SK-N-SH (cell line): ENCODE measurements at regions not wholly inside any gene's neighbourhood (a gene's known extent, or its start where the extent isn't known, plus 50 kb on each side); places are given as distances from the start of the nearest gene placed in this dataset.

ENCODE experiments used
- CTCF ChIA-PET: fragments of 300-600, 350-600 bp; formaldehyde crosslinking; extraction: SDS; loops from one replicate; lab custom pipeline; 2021; lab: Yijun Ruan, JAX
- POLR2A ChIA-PET: fragments of 350-600 bp; sonication (Branson Sonifier 250); formaldehyde crosslinking; extraction: SDS; loops from one replicate; lab custom pipeline; 2020; ENCODE audit warnings: antibody characterized with exemption, inconsistent platforms; lab: Yijun Ruan, JAX
- DNase-seq: peaks from one replicate; pipeline ENCODE4 v3.0.0; 2012
- H2AFZ ChIP-seq: fragments of 200-600 bp; sonication (generic); 2 replicates; pipeline ENCODE4 v1.8.1; 2016; ENCODE audit warnings: antibody characterized with exemption, mild to moderate bottlenecking, low read depth
- H3F3A ChIP-seq: fragments of 200-600 bp; sonication (generic); replicated peaks from 2 replicates; pipeline ENCODE3; 2016; ENCODE audit warnings: antibody characterized with exemption, mild to moderate bottlenecking; ENCODE audit not compliant: insufficient read depth
- H3K27ac ChIP-seq, 2 experiments: fragments of 200-500 bp in 1 of 2; fragments of 200-600 bp in 1 of 2; sonication (Bioruptor generic) in 1 of 2; sonication (generic), shearing (Covaris generic) in 1 of 2; 2 replicates each; pipeline versions ENCODE4 v1.5.1 to v1.6.1; 2014 to 2016; ENCODE audit warnings: low read depth in 2 of 2, inconsistent platforms in 1 of 2, low read length in 1 of 2, mild to moderate bottlenecking in 1 of 2, mixed read lengths in 1 of 2
- H3K27me3 ChIP-seq: fragments of 200-600 bp; sonication (generic), shearing (Covaris generic); 2 replicates; pipeline ENCODE4 v1.6.1; 2016; ENCODE audit warnings: mixed run types; ENCODE audit not compliant: insufficient read depth
- H3K36me3 ChIP-seq, 2 experiments: fragments of 200-500 bp in 1 of 2; fragments of 200-600 bp in 1 of 2; sonication (Bioruptor generic) in 1 of 2; sonication (generic) in 1 of 2; replicated peaks in 1 of 2; 2 replicates each; pipeline versions ENCODE3 to v1.5.1; 2014 to 2016; ENCODE audit warnings: low read length in 1 of 2, mild to moderate bottlenecking in 1 of 2; ENCODE audit not compliant: insufficient read depth in 2 of 2, control insufficient read depth in 1 of 2
- H3K4me1 ChIP-seq, 2 experiments: fragments of 200-500 bp in 1 of 2; fragments of 200-600 bp in 1 of 2; sonication (Bioruptor generic) in 1 of 2; sonication (generic), shearing (Covaris generic) in 1 of 2; 2 replicates each; pipeline versions ENCODE4 v1.5.1 to v1.6.1; 2014 to 2016; ENCODE audit warnings: low read depth in 1 of 2, low read length in 1 of 2, mixed run types in 1 of 2; ENCODE audit not compliant: insufficient read depth in 2 of 2, control insufficient read depth in 1 of 2
- H3K4me2 ChIP-seq: fragments of 200-600 bp; sonication (generic), shearing (Covaris generic); 2 replicates; pipeline ENCODE4 v1.6.1; 2017; ENCODE audit warnings: mixed run types
- H3K4me3 ChIP-seq, 2 experiments: fragments of 200-500 bp in 1 of 2; fragments of 200-600 bp in 1 of 2; sonication (Bioruptor generic) in 1 of 2; sonication (generic), shearing (Covaris generic) in 1 of 2; 2 replicates each; pipeline versions ENCODE4 v1.5.1 to v1.8.1; 2014 to 2016; ENCODE audit warnings: low read depth in 2 of 2, inconsistent platforms in 1 of 2, low read length in 1 of 2, mild to moderate bottlenecking in 1 of 2, mixed read lengths in 1 of 2, moderate library complexity in 1 of 2
- H3K79me2 ChIP-seq: fragments of 200-600 bp; sonication (generic); 2 replicates; pipeline ENCODE4 v1.8.1; 2017; ENCODE audit warnings: mild to moderate bottlenecking; ENCODE audit not compliant: insufficient read depth
- H3K9ac ChIP-seq: fragments of 200-600 bp; sonication (generic); 2 replicates; pipeline ENCODE4 v1.6.1; 2017; ENCODE audit warnings: mixed run types
- H3K9me2 ChIP-seq: fragments of 200-600 bp; sonication (generic); 2 replicates; pipeline ENCODE4 v1.6.1; 2017; ENCODE audit warnings: mixed run types
- H3K9me3 ChIP-seq: fragments of 200-600 bp; sonication (generic); 2 replicates; pipeline ENCODE4 v1.6.1; 2017; ENCODE audit warnings: mixed run types, mild to moderate bottlenecking, moderate library complexity
- H4K20me1 ChIP-seq: fragments of 200-600 bp; sonication (generic); 2 replicates; pipeline ENCODE4 v1.6.1; 2017; ENCODE audit warnings: mild to moderate bottlenecking, mixed run types; ENCODE audit not compliant: insufficient read depth
- EP300 ChIP-seq, 2 experiments: IDR thresholded peaks; 2 replicates each; pipeline versions ENCODE4 v1.4.0 to v1.6.1; 2012; ENCODE audit warnings: borderline replicate concordance in 1 of 2, low read depth in 1 of 2, low read length in 1 of 2
- EZH2phosphoT487 ChIP-seq: fragments of 200-600 bp; sonication (generic); IDR thresholded peaks from 2 replicates; pipeline ENCODE4 v1.6.1; 2017; ENCODE audit warnings: low read depth, mixed run types, mild to moderate bottlenecking, antibody characterized with exemption, moderate library complexity, borderline replicate concordance
- FOSL2 ChIP-seq: IDR thresholded peaks from 2 replicates; pipeline ENCODE4 v1.4.0; 2012; ENCODE audit warnings: low read depth, mild to moderate bottlenecking, moderate library complexity, borderline replicate concordance
- FOXJ3 ChIP-seq: sonication (generic); formaldehyde crosslinking; IDR thresholded peaks from 2 replicates; pipeline ENCODE4 v1.5.1; 2020; ENCODE audit warnings: mild to moderate bottlenecking, missing genetic modification reagents
- GABPA ChIP-seq: IDR thresholded peaks from 2 replicates; pipeline ENCODE4 v1.4.0; 2012; ENCODE audit warnings: low read depth, mild to moderate bottlenecking
- GATA2 ChIP-seq: sonication (generic); formaldehyde crosslinking; IDR thresholded peaks from 2 replicates; pipeline ENCODE4 v1.5.0; 2020; ENCODE audit warnings: mild to moderate bottlenecking, missing genetic modification reagents
- IRF3 ChIP-seq: fragments of 150-350 bp; IDR thresholded peaks from 2 replicates; pipeline ENCODE4 v1.6.1; 2016; ENCODE audit warnings: mild to moderate bottlenecking, low read depth, low read length
- JUND ChIP-seq: IDR thresholded peaks from 2 replicates; pipeline ENCODE4 v1.4.0; 2012
- NFIC ChIP-seq: IDR thresholded peaks from 2 replicates; pipeline ENCODE4 v1.4.0; 2012; ENCODE audit warnings: borderline replicate concordance
- POLR2AphosphoS5 ChIP-seq: IDR thresholded peaks from 2 replicates; pipeline ENCODE4 v1.6.1; 2012; ENCODE audit warnings: low read depth, low read length
- RAD21 ChIP-seq: IDR thresholded peaks from 2 replicates; pipeline ENCODE4 v1.6.1; 2012; ENCODE audit warnings: mild to moderate bottlenecking, low read length
- RCOR1 ChIP-seq: fragments of 150-350 bp; IDR thresholded peaks from 2 replicates; pipeline ENCODE4 v1.6.1; 2017; ENCODE audit warnings: antibody characterized with exemption, low read length
- RFX5 ChIP-seq: IDR thresholded peaks from 2 replicates; pipeline ENCODE4 v1.6.1; 2012; ENCODE audit warnings: mild to moderate bottlenecking, improper control_type of control experiment, low read length
- SIN3A ChIP-seq: IDR thresholded peaks from 2 replicates; pipeline ENCODE4 v1.6.1; 2012; ENCODE audit warnings: low read depth, mild to moderate bottlenecking, low read length, moderate library complexity, borderline replicate concordance
- SMC3 ChIP-seq: IDR thresholded peaks from 2 replicates; pipeline ENCODE4 v1.6.1; 2012; ENCODE audit warnings: low read depth, low read length, improper control_type of control experiment
- TAF1 ChIP-seq: IDR thresholded peaks from 2 replicates; pipeline ENCODE4 v1.6.1; 2012; ENCODE audit warnings: low read depth, mild to moderate bottlenecking, low read length, moderate library complexity, borderline replicate concordance
- YY1 ChIP-seq: IDR thresholded peaks from 2 replicates; pipeline ENCODE4 v1.4.0; 2012; ENCODE audit warnings: low read depth, mild to moderate bottlenecking
- WGBS: methylation state at CpG from one replicate; pipeline ENCODE4 v1.1.6; 2017; ENCODE audit warnings: low lambda C conversion rate; 5-methylcytosine and 5-hydroxymethylcytosine counted together
- TF ChIP-seq, protein P1 (sequence below): IDR thresholded peaks from 2 replicates; pipeline ENCODE4 v1.4.0; 2012; ENCODE audit warnings: low read depth, borderline replicate concordance
- TF ChIP-seq, protein P2 (sequence below): IDR thresholded peaks from 2 replicates; pipeline ENCODE4 v1.4.0; 2012; ENCODE audit warnings: low read depth

GRCh38 chr20:43863821-43864544 is 50.7 kb upstream of the TOX2 start:
- H3F3A ChIP-seq = no peaks in the 10 kb centered on the region
- H3K4me2 ChIP-seq = no peak overlapping the region
- H3K79me2 ChIP-seq = no peaks in the 10 kb centered on the region
- TF ChIP-seq TAF1 (no peak), SIN3A (no peak), RFX5 (no peak), SMC3 (no peak), IRF3 (no peak), EP300 (IDR thresholded peaks at IDR 0.05; ENCODE audit: borderline replicate concordance in 1 of 2, low read depth in 1 of 2, low read length in 1 of 2) (no peak), RAD21 (no peak), POLR2AphosphoS5 (no peak), GATA2 (CRISPR knock-in tag) (no peak), EZH2phosphoT487 (no peak), RCOR1 (no peak), JUND (no peak), YY1 (no peak), FOSL2 (no peak), FOXJ3 (CRISPR knock-in tag) (no peak), GABPA (no peak), NFIC (no peak)
- TF ChIP-seq, protein P1, sequence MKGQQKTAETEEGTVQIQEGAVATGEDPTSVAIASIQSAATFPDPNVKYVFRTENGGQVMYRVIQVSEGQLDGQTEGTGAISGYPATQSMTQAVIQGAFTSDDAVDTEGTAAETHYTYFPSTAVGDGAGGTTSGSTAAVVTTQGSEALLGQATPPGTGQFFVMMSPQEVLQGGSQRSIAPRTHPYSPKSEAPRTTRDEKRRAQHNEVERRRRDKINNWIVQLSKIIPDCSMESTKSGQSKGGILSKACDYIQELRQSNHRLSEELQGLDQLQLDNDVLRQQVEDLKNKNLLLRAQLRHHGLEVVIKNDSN = no peak
- TF ChIP-seq, protein P2, sequence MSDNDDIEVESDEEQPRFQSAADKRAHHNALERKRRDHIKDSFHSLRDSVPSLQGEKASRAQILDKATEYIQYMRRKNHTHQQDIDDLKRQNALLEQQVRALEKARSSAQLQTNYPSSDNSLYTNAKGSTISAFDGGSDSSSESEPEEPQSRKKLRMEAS = no peak
- DNase-seq = no peak
- no peak overlapping the region for H2AFZ ChIP-seq
- peaks cover 0 to 2% of the 10 kb centered on the region in 2 experiments; a peak in 2 of 4 replicates for H3K4me1 ChIP-seq
- ChIA-PET CTCF (interaction anchor here (1.2 kb wide), 1 partner anchor 216 kb away, joined by 4 read pairs; no protein-coding TSS in a partner anchor), POLR2A (interaction anchor here (0.6 kb wide), 1 partner anchor 9 kb away, joined by 3 read pairs; no protein-coding TSS in a partner anchor)
- no peaks in the 10 kb centered on the region for H3K9me3 ChIP-seq
- H3K36me3 ChIP-seq = no peaks in the 10 kb centered on the region
- H3K4me3 ChIP-seq = no peak overlapping the region
- H3K9ac ChIP-seq = no peak overlapping the region
- no peak overlapping the region for H3K27ac ChIP-seq
- WGBS = 88% methylated on average over 9 of the region's 10 CpGs
- H4K20me1 ChIP-seq = no peaks in the 10 kb centered on the region
- H3K9me2 ChIP-seq = no peaks in the 10 kb centered on the region
- no peaks in the 10 kb centered on the region for H3K27me3 ChIP-seq
